Muscle of back (tissue), 3 donors: ENCODE measurements at regions not wholly inside any gene's neighbourhood (a gene's known extent, or its start where the extent isn't known, plus 50 kb on each side); places are given as distances from the start of the nearest gene placed in this dataset.
A peak's percentile ranks its signal among the peaks of the same experiment; 100 is the strongest.

Source experiments
- DNase-seq, 3 donors: peaks; one replicate each; pipeline versions ENCODE4 v3.0.0 to v3.0.0-alpha.2; 2013

DNA sequence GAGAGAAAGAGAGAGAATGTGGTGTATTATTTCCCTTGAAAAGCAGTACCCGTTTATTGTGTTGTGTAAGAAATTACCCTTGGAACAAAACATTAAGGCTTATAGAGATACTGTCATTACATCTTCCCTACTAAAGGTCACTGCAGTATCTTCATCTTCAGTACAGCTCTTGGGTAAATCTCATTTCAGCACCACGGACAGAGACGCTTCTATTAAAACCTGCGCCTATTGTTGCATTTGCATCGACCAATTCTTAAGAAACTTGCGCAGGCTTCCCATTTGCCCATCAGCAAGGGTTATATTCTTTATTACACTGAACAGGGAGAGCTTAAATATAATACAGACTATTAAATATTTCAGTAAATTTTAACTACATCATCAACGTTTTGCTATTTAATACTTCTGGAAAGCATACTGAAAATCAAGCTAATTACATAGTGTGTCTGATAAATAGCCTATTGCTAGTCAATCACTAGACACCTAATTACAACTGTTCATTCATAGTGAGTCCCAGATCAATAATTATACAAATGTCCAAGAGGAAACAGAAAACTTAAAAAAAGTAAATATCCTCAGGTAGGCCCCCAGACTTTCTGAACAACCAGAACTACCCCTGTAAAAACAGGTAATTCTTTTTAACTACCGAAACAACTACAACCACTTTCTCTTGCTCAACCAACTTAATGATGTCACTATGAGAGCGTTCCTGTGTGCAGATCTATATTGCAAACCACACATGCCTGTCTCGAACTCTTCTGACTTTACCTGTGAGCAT is 350.6 kb downstream of the LIG4 start:
- peak; percentile 43 to 74 (median 72) for DNase-seq

DNA sequence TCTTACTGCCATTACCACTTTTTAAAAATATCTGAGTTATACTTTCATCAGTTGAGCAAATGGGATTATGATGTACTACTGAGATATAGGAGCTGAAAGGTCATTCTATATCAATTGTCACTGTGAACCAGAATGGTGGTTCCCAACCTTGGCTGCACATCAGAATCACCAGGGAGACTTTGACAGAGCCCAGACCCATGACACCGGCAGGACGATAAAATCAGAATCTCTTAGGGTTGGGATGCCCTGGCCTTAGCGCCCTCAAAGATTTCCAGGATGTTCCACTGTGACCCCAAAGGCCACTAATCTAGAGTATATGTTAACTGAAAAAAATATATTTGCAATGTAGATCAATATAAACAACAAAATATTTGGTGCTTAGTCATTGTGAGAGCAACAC is 355.1 kb downstream of the LIG4 start:
- no peak for DNase-seq

DNA sequence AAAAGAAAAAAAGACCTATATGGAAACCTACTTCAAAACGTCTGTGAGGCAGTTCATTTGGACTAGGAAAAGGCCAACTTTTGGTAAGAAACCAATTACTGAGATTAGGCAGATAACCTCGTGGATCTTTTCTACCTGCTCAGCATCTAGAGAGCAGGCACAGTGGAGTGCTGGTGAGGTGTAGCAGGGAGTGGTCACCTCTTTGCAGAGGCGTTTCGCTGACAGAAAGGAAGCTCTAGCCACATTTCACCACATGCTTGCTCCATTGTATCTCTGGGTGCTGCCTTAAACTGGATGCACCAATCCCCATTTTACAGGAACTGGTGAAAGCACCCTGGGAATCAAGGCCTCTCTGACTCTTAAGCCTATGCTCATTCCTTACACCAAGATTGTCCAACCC is 360.5 kb downstream of the LIG4 start:
- DNase-seq, result no peak

DNA sequence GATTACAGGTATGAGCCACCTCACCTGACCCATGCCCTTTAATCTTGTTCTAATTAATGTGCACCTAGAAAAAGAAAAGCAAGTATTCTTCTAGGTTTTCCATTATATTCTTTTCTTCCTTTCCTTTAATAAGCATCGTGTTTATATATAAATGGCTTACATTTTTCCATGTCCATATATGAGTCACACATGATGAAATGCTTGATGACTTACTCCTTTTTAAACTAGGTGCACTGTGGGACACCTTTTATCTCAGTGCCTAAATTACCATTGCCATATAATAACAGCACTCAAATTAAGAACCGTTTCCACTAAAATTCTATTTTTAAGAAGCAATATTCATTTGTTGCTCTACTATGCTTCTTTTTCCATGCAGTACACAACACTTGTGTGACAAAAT is 363.3 kb downstream of the LIG4 start:
- no peak for DNase-seq

DNA sequence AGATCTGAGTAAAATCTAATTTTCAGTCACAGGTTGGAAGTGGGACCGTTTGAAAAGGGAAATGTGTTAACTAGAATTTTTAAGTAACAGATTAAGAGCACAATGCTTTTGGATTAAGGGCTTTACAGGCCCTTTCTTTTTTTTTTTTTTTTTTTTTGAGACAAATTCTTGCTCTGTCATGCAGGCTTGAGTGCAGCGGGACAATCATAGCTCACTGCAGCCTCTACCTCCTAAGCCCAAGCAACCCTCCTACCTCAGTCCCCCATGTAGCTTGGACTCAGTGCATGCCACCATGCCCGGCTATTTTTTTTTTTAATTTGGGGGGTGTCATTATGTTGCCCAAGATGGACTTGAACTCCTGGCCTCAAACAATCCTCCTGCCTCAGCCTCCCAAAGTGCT is 363.7 kb downstream of the LIG4 start:
- no peak for DNase-seq

DNA sequence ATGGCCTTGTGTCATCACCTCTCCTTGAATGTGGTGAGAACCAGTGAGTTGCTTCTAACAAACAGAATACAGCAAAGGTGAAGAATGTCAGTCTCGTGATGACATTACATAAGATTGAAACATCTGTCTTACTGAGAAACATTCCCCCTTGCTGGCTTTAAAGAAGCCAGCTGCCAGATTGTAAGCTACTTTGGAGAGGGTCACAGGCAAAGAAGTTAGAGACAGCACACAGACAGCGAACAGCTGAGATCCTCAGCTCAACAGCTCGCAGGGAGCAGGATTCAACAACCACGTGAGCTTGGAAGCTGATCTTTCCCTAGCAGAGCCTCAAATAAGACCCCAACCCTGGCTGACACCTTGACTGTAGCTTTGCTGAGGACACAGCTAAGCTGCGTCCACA is 367.9 kb downstream of the LIG4 start:
- DNase-seq, result no peak

DNA sequence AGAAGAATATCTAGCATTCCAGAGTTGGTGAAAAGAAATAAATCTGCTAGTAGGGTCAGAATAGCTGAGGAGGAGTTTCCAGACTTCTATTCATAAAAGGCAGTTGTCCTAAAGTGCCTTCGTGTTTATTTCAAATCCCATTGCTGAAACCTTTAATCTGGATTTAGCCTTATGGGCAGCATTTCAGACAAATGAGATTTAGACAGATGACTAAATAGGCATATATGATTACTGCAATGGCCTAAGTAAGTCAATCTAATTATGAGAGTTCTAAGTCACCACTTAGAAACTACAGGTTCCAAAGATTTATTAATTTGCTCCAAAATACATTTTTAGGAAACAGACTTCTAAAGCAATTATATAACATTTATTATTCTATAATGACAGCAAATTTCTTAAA is 368.7 kb downstream of the LIG4 start:
- no peak for DNase-seq

DNA sequence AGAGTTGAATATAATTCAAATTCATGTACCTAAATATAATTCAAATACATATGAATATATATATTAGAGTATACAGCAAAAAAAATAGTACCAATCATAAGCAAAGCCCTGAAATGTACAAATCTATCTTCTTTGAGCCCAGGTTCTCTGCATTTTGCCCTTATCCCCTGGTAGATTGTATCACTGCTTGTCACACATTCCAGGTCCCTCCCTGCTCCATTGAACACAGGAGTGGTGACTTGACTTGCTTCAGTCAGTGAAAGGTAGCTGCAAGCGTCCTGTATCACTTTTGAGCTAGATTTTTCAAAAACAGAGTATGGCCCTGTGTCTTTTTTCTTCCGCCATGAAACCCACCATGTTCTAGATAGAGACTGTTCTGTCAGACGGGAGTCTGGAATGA is 369.4 kb downstream of the LIG4 start:
- DNase-seq, result no peak

DNA sequence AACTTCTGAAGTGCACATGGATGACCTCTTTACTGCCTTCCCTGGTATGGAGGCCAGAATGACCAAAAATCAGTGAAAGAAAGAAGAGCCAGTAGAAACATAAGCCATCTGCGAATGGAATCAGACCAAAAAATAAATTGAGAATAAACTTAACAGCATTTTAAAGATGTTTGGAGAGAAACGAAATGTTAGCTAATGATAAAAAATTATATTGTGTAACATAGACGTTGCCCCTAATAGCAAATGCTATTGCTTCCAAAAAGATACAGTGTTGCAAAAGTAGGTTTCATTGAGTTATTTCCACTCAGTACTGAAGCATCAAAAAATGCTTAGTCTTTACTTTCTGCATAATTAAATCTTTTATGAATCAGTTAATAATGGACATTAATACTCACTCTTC is 371.7 kb downstream of the LIG4 start:
- DNase-seq, result no peak

DNA sequence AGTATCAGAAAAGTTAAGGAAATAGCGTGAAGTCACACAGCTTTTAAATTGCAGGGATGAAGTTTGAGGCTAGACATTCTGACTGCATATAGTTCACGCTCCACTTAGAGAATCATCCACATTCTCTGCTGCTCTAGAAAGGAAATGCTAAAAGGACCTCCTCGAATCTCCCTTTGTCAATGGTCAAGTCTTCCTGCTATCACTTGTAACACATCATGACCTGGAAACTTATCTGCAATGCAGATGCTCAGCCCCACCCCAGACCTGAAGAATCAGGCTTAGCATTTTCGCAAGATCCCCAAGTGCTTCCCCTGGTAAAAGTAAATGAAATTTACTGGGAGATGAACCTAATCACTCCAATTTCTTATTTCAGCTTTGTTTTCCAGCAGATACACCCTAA is 372.1 kb downstream of the LIG4 start:
- DNase-seq, result no peak

DNA sequence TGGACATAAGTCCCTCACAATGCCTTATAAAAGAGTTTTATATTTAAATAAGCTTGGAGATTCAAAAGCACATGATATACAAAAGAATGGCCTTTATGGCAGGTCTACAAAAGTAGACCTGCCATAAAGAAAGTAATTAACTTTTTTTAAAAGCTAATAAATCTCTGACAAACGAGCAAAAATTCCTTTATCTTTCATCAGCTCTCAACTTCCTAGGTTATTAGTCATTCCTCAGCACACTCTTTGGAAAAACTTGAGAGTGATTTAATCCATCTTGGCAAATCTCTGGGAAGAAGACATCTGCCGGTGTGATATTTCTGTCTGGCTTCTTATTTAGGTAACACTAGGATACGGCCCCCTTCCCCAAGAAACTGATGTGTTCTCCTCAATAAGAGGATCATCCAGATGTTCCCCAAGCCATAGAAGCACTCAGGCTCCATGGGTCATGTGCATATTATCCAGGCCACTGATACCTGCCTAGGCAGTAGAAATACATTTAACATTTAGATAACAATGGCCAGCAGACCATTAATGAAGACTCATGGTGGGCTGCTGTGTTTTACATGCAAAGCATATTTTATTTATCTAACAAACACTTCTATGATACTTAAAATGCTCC is 372.7 kb downstream of the LIG4 start:
- DNase-seq, result peak in 1 of 3 donors; percentile 10

DNA sequence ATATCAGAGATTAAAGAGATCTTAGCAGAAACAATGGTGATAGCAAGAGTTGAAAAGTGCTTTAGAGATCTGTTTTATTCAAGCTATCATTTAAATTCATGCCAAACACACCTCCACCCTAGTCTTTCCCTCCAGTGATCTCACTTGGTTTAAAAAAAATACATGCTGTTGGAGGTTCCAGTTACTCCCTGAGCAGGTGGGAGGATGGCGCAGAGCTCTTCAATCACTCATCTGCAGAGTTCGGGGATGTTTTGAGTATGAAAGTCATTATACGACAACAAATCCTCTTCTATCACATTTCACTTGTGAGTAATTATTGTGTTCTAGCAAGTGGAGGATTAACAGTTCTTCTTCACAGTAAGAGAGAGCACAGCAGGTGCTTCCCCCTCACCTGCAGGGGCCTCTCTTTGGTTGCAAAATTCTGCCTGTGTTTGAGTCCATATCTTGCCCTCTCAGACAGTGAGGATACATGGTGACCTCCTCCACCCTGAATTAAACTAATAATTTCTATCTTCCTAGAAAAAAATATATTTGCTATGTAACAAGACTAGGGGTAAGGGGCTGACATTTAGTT is 376.7 kb downstream of the LIG4 start:
- DNase-seq, result no peak

DNA sequence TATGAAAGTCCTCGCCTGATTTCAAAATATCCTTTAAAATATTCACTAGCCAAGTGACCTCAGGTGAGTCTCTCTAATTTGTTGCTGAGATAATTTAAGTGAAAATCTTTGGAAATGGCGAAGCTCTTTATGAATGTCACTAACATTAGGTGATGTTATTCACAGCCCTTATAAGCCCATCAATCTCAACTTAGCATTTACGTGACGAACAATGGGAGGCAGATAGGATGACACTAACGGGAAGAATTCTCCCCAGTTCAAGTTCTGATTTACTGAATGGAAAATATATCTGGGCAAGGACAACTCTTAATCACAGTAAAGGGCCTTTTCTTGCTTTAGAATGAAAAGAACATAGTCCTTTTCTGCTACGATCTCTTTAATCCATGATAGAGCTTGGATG is 378.7 kb downstream of the LIG4 start:
- no peak for DNase-seq

DNA sequence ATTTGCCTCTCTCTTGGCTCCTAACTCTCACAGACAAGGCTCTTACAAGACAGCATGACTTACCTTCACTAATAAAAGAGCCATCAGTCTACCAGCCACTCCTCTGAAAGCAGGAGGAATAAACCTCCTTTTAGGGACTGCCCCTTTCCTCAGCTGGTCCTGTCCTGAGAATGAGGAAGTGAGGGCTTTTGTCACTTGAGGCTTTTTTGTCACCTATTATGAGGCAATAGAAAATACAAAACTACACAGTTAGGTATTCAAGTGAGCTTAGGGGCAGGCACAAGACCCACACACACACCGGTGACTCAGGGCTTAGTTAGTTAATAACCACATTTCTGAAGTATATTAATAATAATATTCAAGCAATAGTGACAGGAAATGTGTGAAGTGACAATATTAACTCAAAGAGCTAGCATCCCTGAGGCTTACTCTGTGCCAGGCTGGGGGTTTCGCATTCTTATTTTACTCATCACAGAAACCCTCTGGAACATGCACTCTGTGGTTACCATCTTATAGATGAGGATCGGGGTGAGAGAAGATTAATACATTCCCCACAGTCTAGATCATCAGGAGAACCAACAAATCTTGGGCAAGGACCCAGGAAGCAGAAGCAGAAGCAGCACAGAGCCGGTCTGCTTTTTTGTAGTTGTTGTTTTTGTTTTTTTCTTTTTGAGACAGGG is 379.9 kb downstream of the LIG4 start:
- DNase-seq, result peak in 1 of 3 donors; percentile 45

DNA sequence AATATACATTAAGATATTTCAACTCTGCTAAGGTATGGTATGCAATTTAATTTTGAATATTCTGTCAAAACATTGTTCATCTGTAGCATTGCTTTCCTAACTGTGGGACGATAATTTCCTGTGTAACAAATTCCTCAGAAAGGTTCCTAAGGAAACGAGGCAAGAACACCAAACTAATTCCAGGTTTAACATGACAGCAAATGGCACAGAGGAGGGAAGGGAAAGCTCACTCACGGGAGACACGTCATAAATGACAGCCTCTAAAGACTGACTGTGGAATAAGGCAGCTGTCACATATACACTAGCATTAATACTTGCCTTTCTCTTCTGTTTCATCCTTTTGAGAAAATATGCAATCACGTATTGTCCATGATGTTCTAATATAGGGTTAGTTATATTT is 380.6 kb downstream of the LIG4 start:
- DNase-seq, result no peak

DNA sequence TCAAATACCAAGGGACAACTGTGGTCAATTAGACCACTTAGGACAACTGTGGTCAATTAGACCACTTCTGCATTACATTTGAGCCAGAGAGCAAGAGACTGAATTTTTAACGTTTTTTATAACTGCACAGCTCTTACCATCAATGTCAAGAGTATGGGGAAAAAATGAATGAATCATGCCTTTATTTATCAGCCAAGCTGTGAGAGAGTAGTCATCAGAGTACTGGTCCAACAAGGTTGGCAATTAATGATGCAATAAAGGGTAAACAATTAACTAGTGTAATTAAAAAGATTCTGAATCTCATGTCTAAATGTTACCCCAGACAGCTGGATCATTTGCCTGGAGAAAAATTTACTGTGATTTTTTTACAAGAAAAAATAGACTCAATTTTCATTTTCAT is 381.1 kb downstream of the LIG4 start:
- DNase-seq, result no peak

DNA sequence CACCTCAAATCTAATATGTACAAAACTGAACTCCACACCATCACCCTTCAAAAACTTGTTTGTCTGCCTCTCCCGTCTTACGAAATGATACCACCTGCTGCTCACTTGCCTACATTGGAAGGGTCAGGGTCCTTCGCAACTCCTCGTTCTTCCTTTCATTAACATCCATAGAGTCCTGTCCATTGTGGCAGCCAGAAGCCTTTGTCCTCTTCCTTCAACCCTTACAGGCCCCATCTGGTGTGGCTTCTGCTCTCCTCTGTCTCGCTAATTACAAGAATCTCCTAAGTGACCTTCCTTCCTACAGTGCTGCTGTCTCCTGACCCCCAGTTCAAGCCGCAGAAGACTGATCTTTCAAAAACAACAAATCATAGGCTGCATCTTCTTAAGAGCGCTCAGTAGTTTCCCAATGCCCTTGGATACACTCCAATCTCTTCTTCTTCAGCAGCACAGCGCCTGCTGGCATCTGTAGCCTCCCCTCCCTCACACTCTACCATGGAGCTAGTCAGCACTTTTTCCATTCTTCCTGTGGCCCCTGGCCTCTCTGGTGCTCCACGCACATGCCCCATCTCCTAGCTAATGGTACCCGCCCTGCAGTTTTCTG is 382.7 kb downstream of the LIG4 start:
- DNase-seq, result no peak

DNA sequence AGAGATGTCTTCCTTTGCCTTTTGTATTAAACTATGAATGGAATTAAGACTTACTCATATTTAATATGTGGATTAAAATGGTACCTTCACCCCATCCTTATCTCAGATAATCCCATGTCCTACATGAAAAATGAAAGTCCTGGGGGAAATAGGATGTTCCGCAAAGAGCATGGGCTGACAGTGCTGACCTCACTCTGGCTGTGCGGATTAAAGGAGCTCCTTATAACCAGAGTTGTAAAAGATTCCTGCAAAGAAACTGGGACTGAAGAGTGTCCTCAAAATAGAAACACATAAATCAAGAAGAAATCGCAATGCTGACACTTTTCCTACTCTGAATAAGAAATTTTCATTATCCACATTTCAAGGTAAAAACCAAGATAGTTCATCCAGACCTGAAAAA is 384.5 kb downstream of the LIG4 start:
- no peak for DNase-seq

DNA sequence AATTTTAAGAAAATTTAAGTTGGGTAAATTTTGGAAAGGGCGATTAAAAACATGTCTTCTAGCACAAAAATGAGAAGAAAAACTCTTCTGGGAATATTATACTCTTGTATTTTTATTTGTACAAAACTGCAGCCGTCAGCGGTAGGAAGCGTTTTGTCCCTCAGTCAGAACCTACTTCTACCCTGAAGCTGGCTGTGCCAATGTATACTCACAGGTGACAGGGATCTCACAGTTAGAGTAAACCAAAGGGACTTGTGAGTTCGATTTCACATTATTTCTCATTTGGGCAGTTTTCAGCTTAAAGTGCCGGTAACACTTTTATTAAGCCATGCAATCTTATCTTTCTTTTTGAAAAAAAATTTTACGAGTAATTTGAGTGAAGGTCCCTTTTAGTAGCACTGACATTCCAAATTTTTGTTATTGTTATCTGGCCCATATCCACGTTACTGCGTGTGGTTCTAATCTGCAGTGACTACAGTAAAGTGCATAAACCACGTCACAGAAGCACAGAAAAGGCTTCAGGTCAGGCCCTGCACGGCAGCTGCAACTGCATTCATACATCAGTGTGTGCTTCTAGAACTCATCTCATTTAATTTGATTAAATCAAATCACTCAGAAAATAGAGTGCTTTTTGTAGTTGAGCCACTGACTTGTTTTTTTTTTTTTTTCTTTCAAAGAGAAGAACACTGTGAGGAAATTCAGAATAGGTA is 387.3 kb downstream of the LIG4 start:
- no peak for DNase-seq

DNA sequence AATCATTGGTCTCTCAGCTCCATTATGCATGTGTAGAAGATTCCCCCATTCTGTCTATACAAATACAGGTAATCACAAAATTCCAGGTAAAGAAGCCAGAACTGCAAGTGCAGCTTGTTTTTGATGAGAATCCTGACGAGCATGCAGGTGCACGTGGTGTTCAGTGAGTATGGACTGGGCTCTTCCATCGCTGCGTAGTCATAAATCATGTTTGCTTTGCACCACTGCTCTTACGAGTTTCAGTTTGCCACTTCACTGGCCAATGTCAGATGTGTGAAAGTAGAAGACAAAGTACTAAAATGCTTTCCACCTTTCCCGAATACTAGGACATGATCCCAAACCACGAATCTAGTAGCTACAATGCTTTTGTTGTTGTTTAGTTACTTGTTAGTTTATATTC is 390.7 kb downstream of the LIG4 start:
- no peak for DNase-seq

DNA sequence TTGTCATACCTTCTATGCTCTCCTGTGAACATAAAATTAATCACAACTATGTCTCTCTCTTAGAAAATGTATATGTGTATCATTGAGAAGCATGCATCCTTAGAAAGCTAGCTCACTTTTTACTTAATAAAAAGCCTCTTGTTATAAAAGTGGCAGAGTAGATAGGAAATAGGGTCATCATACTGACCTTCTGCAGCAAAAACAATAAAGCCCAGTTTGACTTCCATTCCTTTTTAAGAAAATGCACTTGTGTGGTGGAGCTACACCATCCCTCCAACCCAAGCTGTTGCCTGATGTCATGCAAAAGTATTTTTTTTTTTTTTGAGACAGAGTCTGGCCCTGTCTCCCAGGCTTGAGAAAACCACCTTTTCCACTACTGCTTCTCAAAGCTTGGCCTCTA is 393.3 kb downstream of the LIG4 start:
- no peak for DNase-seq

DNA sequence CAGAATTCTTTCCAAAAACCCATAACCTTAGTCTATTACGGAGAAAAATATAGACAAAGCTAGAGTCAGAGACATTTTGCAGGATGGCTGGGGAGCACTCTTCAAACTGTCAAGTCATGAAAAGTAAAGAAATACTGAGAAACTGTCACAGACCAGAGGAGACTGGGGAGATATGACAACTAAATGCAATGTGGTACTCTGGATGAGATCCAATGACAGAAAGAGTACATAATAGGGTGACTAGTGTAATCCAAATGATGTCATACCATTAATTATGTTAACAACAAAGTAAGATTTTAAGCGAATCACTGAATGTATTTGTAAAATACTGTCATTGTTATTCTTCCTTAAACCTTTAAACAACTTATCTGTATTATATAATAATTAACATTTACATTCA is 393.8 kb downstream of the LIG4 start:
- no peak for DNase-seq
